H1 (cell line): ENCODE measurements at regions not wholly inside any gene's neighbourhood (a gene's known extent, or its start where the extent isn't known, plus 50 kb on each side); places are given as distances from the start of the nearest gene placed in this dataset.

Source experiments
- CTCF ChIA-PET: fragments of 300-600 bp; sonication (Branson Sonifier 250); formaldehyde crosslinking; loops from one replicate; lab custom pipeline; 2021; ENCODE audit not compliant: partially characterized antibody; lab: Charles Lee
- POLR2A ChIA-PET: fragments of 300-600 bp; sonication (Branson Sonifier 250); formaldehyde crosslinking; loops from one replicate; lab custom pipeline; 2021; ENCODE audit warnings: inconsistent platforms; ENCODE audit not compliant: partially characterized antibody; lab: Charles Lee
- DNase-seq, 2 experiments: peaks; one replicate each; pipeline versions ENCODE4 v3.0.0 to v3.0.0-alpha.2; 2010 to 2022; ENCODE audit warnings: low spot score in 2 of 2, low read depth in 1 of 2, mixed read lengths in 1 of 2
- FAIRE-seq: peaks from 2 replicates; lab custom pipeline; 2011; peaks lifted over from hg19 to GRCh38; lab: Jason Lieb, UNC
- H2AFZ ChIP-seq: 2 replicates; pipeline ENCODE4 v1.8.1; 2012; ENCODE audit warnings: low read length, inconsistent platforms
- H2AK5ac ChIP-seq: 2 replicates; pipeline ENCODE4 v1.6.1; 2013; ENCODE audit warnings: low read depth, low read length
- H2BK120ac ChIP-seq: replicated peaks from 2 replicates; pipeline ENCODE3; 2013; ENCODE audit warnings: low read depth, low read length, inconsistent platforms
- H2BK12ac ChIP-seq: 2 replicates; pipeline ENCODE4 v1.6.1; 2013; ENCODE audit warnings: low read depth, low read length
- H2BK15ac ChIP-seq: 2 replicates; pipeline ENCODE4 v1.6.1; 2013; ENCODE audit warnings: low read length
- H2BK20ac ChIP-seq: 2 replicates; pipeline ENCODE4 v1.6.1; 2013; ENCODE audit warnings: low read length
- H2BK5ac ChIP-seq: 2 replicates; pipeline ENCODE4 v1.6.1; 2013; ENCODE audit warnings: low read depth, low read length
- H3K14ac ChIP-seq: 2 replicates; pipeline ENCODE4 v1.6.1; 2013; ENCODE audit warnings: inconsistent platforms; ENCODE audit not compliant: insufficient read length
- H3K18ac ChIP-seq: 2 replicates; pipeline ENCODE4 v1.6.1; 2013; ENCODE audit warnings: low read length; ENCODE audit errors: extremely low read depth
- H3K23ac ChIP-seq: 2 replicates; pipeline ENCODE4 v1.6.1; 2013; ENCODE audit warnings: inconsistent platforms; ENCODE audit not compliant: insufficient read length
- H3K23me2 ChIP-seq: 2 replicates; pipeline ENCODE4 v1.6.1; 2013; ENCODE audit warnings: low read depth, low read length
- H3K27ac ChIP-seq: 2 replicates; pipeline ENCODE4 v1.6.1; 2011; ENCODE audit warnings: low read depth, low read length, inconsistent platforms
- H3K27me3 ChIP-seq, 4 experiments: replicated peaks in 1 of 4; 1 replicate in 1 of 4; 2 replicates in 3 of 4; pipeline versions ENCODE4 v1.6.1 to v1.8.1; 2011 to 2013; ENCODE audit warnings: low read length in 3 of 4, mild to moderate bottlenecking in 3 of 4, inconsistent platforms in 2 of 4, mixed read lengths in 2 of 4, moderate library complexity in 1 of 4; ENCODE audit not compliant: control insufficient read depth in 3 of 4, insufficient read depth in 3 of 4; ENCODE audit errors: extremely low read depth in 1 of 4
- H3K36me3 ChIP-seq, 4 experiments: 2 replicates each; pipeline versions ENCODE4 v1.6.1 to v1.8.1; 2011 to 2013; ENCODE audit warnings: mild to moderate bottlenecking in 4 of 4, low read length in 3 of 4, moderate library complexity in 2 of 4, control low read depth in 1 of 4, inconsistent platforms in 1 of 4; ENCODE audit not compliant: insufficient read depth in 4 of 4, control insufficient read depth in 2 of 4
- H3K4ac ChIP-seq: replicated peaks from 2 replicates; pipeline ENCODE3; 2013; ENCODE audit warnings: low read length, low read depth, mixed read lengths, inconsistent platforms; ENCODE audit not compliant: insufficient read length
- H3K4me1 ChIP-seq, 4 experiments: replicated peaks in 1 of 4; 1 replicate in 1 of 4; 2 replicates in 3 of 4; pipeline versions ENCODE4 v1.6.1 to v1.8.1; 2011 to 2013; ENCODE audit warnings: low read length in 3 of 4, inconsistent platforms in 2 of 4, mixed read lengths in 1 of 4; ENCODE audit not compliant: insufficient read depth in 4 of 4, control insufficient read depth in 3 of 4
- H3K4me2 ChIP-seq, 2 experiments: 2 replicates each; pipeline versions ENCODE4 v1.6.1 to v1.8.1; 2011 to 2013; ENCODE audit warnings: low read depth in 2 of 2, low read length in 2 of 2, control low read depth in 1 of 2, inconsistent platforms in 1 of 2, mild to moderate bottlenecking in 1 of 2; ENCODE audit not compliant: insufficient read depth in 1 of 2
- H3K4me3 ChIP-seq, 4 experiments: fragments of 200-600, 300-600 bp in 1 of 4; sonication (generic), shearing (Covaris generic), sonication (Bioruptor Twin) in 1 of 4; 2 replicates each; pipeline versions ENCODE4 v1.5.1 to v1.8.1; 2011 to 2016; ENCODE audit warnings: low read length in 4 of 4, low read depth in 3 of 4, control low read depth in 2 of 4, inconsistent platforms in 2 of 4, mild to moderate bottlenecking in 2 of 4, mixed read lengths in 1 of 4, moderate library complexity in 1 of 4; ENCODE audit not compliant: insufficient read depth in 2 of 4; ENCODE audit errors: extremely low read depth in 1 of 4
- H3K56ac ChIP-seq: replicated peaks from 2 replicates; pipeline ENCODE3; 2013; ENCODE audit warnings: low read depth, mild to moderate bottlenecking, mixed read lengths, low read length, inconsistent platforms; ENCODE audit not compliant: insufficient read length
- H3K79me1 ChIP-seq: 2 replicates; pipeline ENCODE4 v1.6.1; 2013; ENCODE audit warnings: low read depth, low read length, control low read depth
- H3K79me2 ChIP-seq, 2 experiments: 2 replicates each; pipeline versions ENCODE4 v1.6.1 to v1.8.1; 2012 to 2013; ENCODE audit warnings: low read length in 2 of 2, mild to moderate bottlenecking in 2 of 2, inconsistent platforms in 1 of 2; ENCODE audit not compliant: insufficient read depth in 2 of 2, control insufficient read depth in 1 of 2
- H3K9ac ChIP-seq, 4 experiments: replicated peaks in 1 of 4; 1 replicate in 1 of 4; 2 replicates in 3 of 4; pipeline versions ENCODE4 v1.6.1 to v1.8.1; 2011 to 2013; ENCODE audit warnings: low read depth in 3 of 4, low read length in 3 of 4, control low read depth in 2 of 4, mild to moderate bottlenecking in 2 of 4, moderate library complexity in 2 of 4, inconsistent platforms in 1 of 4; ENCODE audit errors: extremely low read depth in 1 of 4
- H3K9me3 ChIP-seq, 2 experiments: 2 replicates each; pipeline versions ENCODE4 v1.6.1 to v1.8.1; 2012 to 2013; ENCODE audit warnings: mild to moderate bottlenecking in 2 of 2, moderate library complexity in 2 of 2, control low read depth in 1 of 2, inconsistent platforms in 1 of 2, low read depth in 1 of 2, low read length in 1 of 2, mixed read lengths in 1 of 2; ENCODE audit not compliant: insufficient read depth in 2 of 2
- H4K20me1 ChIP-seq, 2 experiments: replicated peaks in 1 of 2; 2 replicates each; pipeline versions ENCODE3 to v1.8.1; 2011 to 2013; ENCODE audit warnings: inconsistent platforms in 2 of 2, low read length in 2 of 2, mild to moderate bottlenecking in 1 of 2; ENCODE audit not compliant: insufficient read depth in 2 of 2, control insufficient read depth in 1 of 2
- H4K5ac ChIP-seq: 2 replicates; pipeline ENCODE4 v1.6.1; 2013; ENCODE audit warnings: low read length, low read depth, mixed read lengths, inconsistent platforms; ENCODE audit not compliant: insufficient read length
- H4K8ac ChIP-seq: 2 replicates; pipeline ENCODE4 v1.8.0; 2013; ENCODE audit warnings: mild to moderate bottlenecking, moderate library complexity, low read length, inconsistent platforms; ENCODE audit not compliant: insufficient read depth; ENCODE audit errors: extremely low read depth
- H4K91ac ChIP-seq: replicated peaks from 2 replicates; pipeline ENCODE3; 2013; ENCODE audit warnings: low read length, mixed read lengths, inconsistent platforms; ENCODE audit not compliant: insufficient read length
- RNF2 ChIP-seq: fragments of 200-900, 300-1000 bp; sonication (generic); IDR thresholded peaks from 2 replicates; pipeline ENCODE4 v1.7.1; 2016; ENCODE audit warnings: borderline replicate concordance, low read depth, mild to moderate bottlenecking, antibody characterized with exemption, low read length; ENCODE audit not compliant: poor library complexity, severe bottlenecking; ENCODE audit errors: missing control alignments
- ZNF274 ChIP-seq: IDR thresholded peaks from 2 replicates; pipeline ENCODE4 v1.7.0; 2012; ENCODE audit warnings: low read length, borderline replicate concordance; ENCODE audit errors: extremely low read depth
- WGBS, 2 experiments: shearing (Covaris generic) in 1 of 2; methylation state at CpG; one replicate each; pipeline versions ENCODE4 v1.1.6 to v1.1.7; 2013 to 2015; ENCODE audit warnings: low lambda C conversion rate in 2 of 2, mixed read lengths in 2 of 2, inconsistent platforms in 1 of 2, low coverage in 1 of 2, missing lambda C conversion rate in 1 of 2; ENCODE audit not compliant: insufficient replicate concordance in 2 of 2, insufficient coverage in 1 of 2, insufficient read length in 1 of 2; ENCODE audit errors: extremely low coverage in 1 of 2, missing lambda C conversion rate in 1 of 2; 5-methylcytosine and 5-hydroxymethylcytosine counted together

GRCh38 chr1:82510431-82510830 lies 709.7 kb downstream of the ADGRL2 start:
- no peaks in the 10 kb centered on the region for H3K27me3 ChIP-seq
- H3K4me1 ChIP-seq: no peaks in the 10 kb centered on the region
- H3K27ac ChIP-seq: no peak overlapping the region
- no peak overlapping the region for H4K5ac ChIP-seq
- H4K8ac ChIP-seq: no peak overlapping the region
- no peaks in the 10 kb centered on the region for H3K79me1 ChIP-seq
- H3K36me3 ChIP-seq: no peaks in the 10 kb centered on the region
- no peak for TF ChIP-seq RNF2
- no peak for TF ChIP-seq ZNF274
- TF ChIP-seq, all 59 proteins: peak for 0
- Histone ChIP-seq H3K4ac (no peak overlapping the region), H3K56ac (no peak overlapping the region), H2AK5ac (no peak overlapping the region), H3K4me3 (no peak overlapping the region), H2BK120ac (no peak overlapping the region), H3K23me2 (no peaks in the 10 kb centered on the region), H2BK15ac (no peak overlapping the region), H2AFZ (no peak overlapping the region), H2BK5ac (no peak overlapping the region), H4K20me1 (no peaks in the 10 kb centered on the region), H3K23ac (no peak overlapping the region), H3K4me2 (no peak overlapping the region), H3K18ac (no peak overlapping the region), H3K14ac (no peak overlapping the region), H2BK12ac (no peak overlapping the region), H3K9ac (no peak overlapping the region), H3K79me2 (no peaks in the 10 kb centered on the region), H3K9me3 (no peaks in the 10 kb centered on the region), H2BK20ac (no peak overlapping the region), H4K91ac (no peak overlapping the region)
- FAIRE-seq: no peak
- DNase-seq: no peak
- POLR2A ChIA-PET: no interaction called here
- 82% methylated on average over 2 of the region's 2 CpGs; no CpG with 5 or more reads in 1 of the 2 experiments for WGBS, 2 experiments
- CTCF ChIA-PET: interaction anchor here (0.6 to 1.0 kb wide), 3 partner anchors 8 to 127 kb away, joined by 3 read pairs; no protein-coding TSS in a partner anchor
